Heart left ventricle (tissue), 16 donors: ENCODE measurements at regions not wholly inside any gene's neighbourhood (a gene's known extent, or its start where the extent isn't known, plus 50 kb on each side); places are given as distances from the start of the nearest gene placed in this dataset.

Source experiments
- ATAC-seq, 4 donors: fragments of 200-7000 bp; cut with Tn5 transposase; one replicate each; pipeline ENCODE4 v1.9.1; 2020 to 2022; ENCODE audit warnings: moderate library complexity in 4 of 4, mild to moderate bottlenecking in 3 of 4, moderate number of reproducible peaks in 1 of 4
- DNase-seq, 5 donors: peaks; one replicate each; pipeline ENCODE4 v3.0.0-alpha.2; 2020
- H3K27ac ChIP-seq, 12 donors: fragments of 200-600 bp; sonication (generic) in 4 of 12; one replicate each; pipeline versions ENCODE4 v1.5.0 to v1.8.0; 2016 to 2022; ENCODE audit warnings: mild to moderate bottlenecking in 2 of 12
- H3K27me3 ChIP-seq, 9 donors: fragments of 200-600 bp; sonication (generic) in 2 of 9; one replicate each; pipeline versions ENCODE4 v1.5.1 to v1.8.0; 2016 to 2022; ENCODE audit warnings: mild to moderate bottlenecking in 3 of 9
- H3K36me3 ChIP-seq, 9 donors: fragments of 200-600 bp; sonication (generic) in 2 of 9; one replicate each; pipeline versions ENCODE4 v1.5.0 to v1.8.0; 2018 to 2022; ENCODE audit warnings: mild to moderate bottlenecking in 2 of 9
- H3K4me1 ChIP-seq, 12 donors: fragments of 200-600 bp; sonication (generic) in 4 of 12; one replicate each; pipeline versions ENCODE4 v1.5.0 to v1.8.0; 2016 to 2022; ENCODE audit warnings: mild to moderate bottlenecking in 3 of 12
- H3K4me3 ChIP-seq, 12 donors: fragments of 200-600 bp; sonication (generic) in 4 of 12; one replicate each; pipeline versions ENCODE4 v1.5.0 to v1.8.0; 2017 to 2022; ENCODE audit warnings: mild to moderate bottlenecking in 9 of 12, moderate library complexity in 4 of 12
- H3K9me3 ChIP-seq, 12 donors: fragments of 200-600 bp; sonication (generic) in 4 of 12; one replicate each; pipeline versions ENCODE4 v1.5.0 to v1.8.0; 2016 to 2022; ENCODE audit warnings: mild to moderate bottlenecking in 1 of 12
- POLR2A ChIP-seq, 2 donors: fragments of 450-650 bp; IDR thresholded peaks; one replicate each; pipeline ENCODE4 v1.6.1; 2017; ENCODE audit warnings: antibody characterized with exemption in 2 of 2, mild to moderate bottlenecking in 2 of 2, moderate library complexity in 2 of 2
- WGBS, 4 donors: extraction: QIAGEN DNeasy Blood & Tissue Kit in 2 of 4; methylation state at CpG; one replicate each; pipeline versions ENCODE4 v1.1.5 to v1.1.7; 2013 to 2018; 5-methylcytosine and 5-hydroxymethylcytosine counted together
- intact Hi-C, 10 donors: fragments of 100-400 bp; cut with DNase I; formaldehyde crosslinking; loops; one replicate each; pipeline versions ENCODE4 v1.11.1 to v1.14.2; 2022
- TF ChIP-seq, protein P1 (sequence below), 12 donors: fragments of 200-600 bp; sonication (generic) in 4 of 12; IDR thresholded peaks; one replicate each; pipeline versions ENCODE4 v1.5.0 to v1.8.0; 2018 to 2022; ENCODE audit warnings: antibody characterized with exemption in 12 of 12, mild to moderate bottlenecking in 5 of 12
- donor health status: ischemic (EF 13 %, LVEDD 7.1; RV severe dilation, severe dysfunction).
- donor health status: healthy with polysubstance abuse.
- donor health status: DM: no; HTN: yes; CAD: no.
- donor health status: DM: no; HTN: no; CAD: no.
- donor health status: ischemic (EF 25% LVEDD 6.9; RV normal size, moderate dysfunction).
- donor health status: ischemic (EF 25% LVEDD 5.7; RV mildly dilated, moderate dysfunction).
- donor health status: healthy.
- donor health status: DM: yes; HTN: yes; CAD: no.
- donor health status: ischemic (EF 35%, LVEDD 5.7; RV mildly dilated, moderate dysfunction).
- donor health status: nonischemic (EF 11% LVEDD 7.7; RV severe dilation, severe dysfunction).
- donor health status: DM: yes; HTN: yes; CAD: no.
- donor health status: PGD.
- donor health status: ischemic (EF 29% LVEDD 5.4; RV normal size, mild dysfunction).
- donor health status: nonischemic (EF 23%, LVEDD 6.1; RV moderate dilation, normal function).

DNA sequence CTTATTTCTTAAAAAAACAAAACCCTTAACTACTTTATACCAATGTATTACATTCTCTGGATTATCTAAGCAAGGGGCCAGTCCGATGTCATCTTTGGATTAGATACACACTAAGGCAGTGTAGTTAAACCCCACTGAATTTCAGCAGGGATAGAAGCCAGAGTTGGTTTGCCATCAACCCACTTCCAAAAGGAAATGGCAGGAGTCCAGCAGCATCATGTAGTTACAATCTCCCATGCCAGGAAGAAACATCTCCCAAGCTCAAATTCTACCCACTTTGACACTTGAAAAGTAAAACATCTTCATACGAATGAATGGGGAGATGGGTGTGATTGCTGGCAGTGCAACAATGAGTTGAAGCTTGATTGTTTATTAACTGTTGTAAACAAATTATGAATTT, 203.5 kb upstream of the PLXNC1 start:
- no peak for TF ChIP-seq POLR2A (IDR thresholded peaks at IDR 0.05)
- TF ChIP-seq, protein P1, sequence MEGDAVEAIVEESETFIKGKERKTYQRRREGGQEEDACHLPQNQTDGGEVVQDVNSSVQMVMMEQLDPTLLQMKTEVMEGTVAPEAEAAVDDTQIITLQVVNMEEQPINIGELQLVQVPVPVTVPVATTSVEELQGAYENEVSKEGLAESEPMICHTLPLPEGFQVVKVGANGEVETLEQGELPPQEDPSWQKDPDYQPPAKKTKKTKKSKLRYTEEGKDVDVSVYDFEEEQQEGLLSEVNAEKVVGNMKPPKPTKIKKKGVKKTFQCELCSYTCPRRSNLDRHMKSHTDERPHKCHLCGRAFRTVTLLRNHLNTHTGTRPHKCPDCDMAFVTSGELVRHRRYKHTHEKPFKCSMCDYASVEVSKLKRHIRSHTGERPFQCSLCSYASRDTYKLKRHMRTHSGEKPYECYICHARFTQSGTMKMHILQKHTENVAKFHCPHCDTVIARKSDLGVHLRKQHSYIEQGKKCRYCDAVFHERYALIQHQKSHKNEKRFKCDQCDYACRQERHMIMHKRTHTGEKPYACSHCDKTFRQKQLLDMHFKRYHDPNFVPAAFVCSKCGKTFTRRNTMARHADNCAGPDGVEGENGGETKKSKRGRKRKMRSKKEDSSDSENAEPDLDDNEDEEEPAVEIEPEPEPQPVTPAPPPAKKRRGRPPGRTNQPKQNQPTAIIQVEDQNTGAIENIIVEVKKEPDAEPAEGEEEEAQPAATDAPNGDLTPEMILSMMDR (IDR thresholded peaks at IDR 0.05): no peak
- intact Hi-C loops: no loop called here
- DNase-seq: no peak
- no peak for ATAC-seq
- H3K36me3 ChIP-seq: no peaks in the 10 kb centered on the region
- no peaks in the 10 kb centered on the region for H3K4me1 ChIP-seq
- H3K9me3 ChIP-seq: peaks cover 0 to 11% (median 0%) of the 10 kb centered on the region in 12 donors
- WGBS, 4 donors: 79 to 88% (median 84%) methylated on average over 2 of the region's 2 CpGs
- no peak overlapping the region for H3K4me3 ChIP-seq
- no peak overlapping the region for H3K27ac ChIP-seq
- no peaks in the 10 kb centered on the region for H3K27me3 ChIP-seq

DNA sequence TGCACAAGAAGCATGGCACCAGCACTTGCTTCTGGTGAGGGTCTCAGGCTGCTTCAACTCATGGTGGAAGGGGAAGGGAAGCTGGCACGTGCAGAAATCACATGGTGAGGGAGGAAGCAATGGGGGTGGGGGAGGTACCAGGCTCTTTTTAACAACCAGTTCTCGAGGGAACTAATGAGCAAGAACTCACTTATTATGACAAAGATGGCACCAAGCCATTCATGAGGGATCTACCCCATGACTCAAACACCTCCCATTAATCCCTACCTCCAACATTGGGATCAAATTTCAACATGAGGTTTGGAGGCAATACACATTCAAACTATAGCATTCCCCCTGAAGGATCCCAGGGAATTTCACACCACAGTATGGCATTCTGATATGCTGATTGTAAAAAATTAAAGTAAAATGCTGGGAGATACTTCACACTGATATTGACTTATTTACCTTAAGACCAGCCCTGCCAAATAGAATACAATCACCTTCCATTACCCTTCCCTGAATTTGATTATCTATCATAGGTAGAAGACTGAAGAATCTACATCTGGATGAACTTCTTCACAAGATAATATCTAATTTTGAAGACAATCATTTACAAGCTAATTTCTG, 201.7 kb upstream of the PLXNC1 start:
- H3K4me1 ChIP-seq: no peaks in the 10 kb centered on the region
- no peak overlapping the region for H3K27ac ChIP-seq
- ATAC-seq (no peak), DNase-seq (no peak)
- H3K4me3 ChIP-seq: no peak overlapping the region
- intact Hi-C loops: no loop called here
- WGBS, 4 donors: 54 to 67% (median 61%) methylated on average over 2 of the region's 2 CpGs
- TF ChIP-seq, protein P1 (IDR thresholded peaks at IDR 0.05): no peak
- TF ChIP-seq POLR2A (IDR thresholded peaks at IDR 0.05): no peak
- H3K36me3 ChIP-seq: no peaks in the 10 kb centered on the region
- peaks cover 0 to 16% (median 0%) of the 10 kb centered on the region in 12 donors for H3K9me3 ChIP-seq
- H3K27me3 ChIP-seq: no peaks in the 10 kb centered on the region

- H3K27me3 ChIP-seq: no peaks in the 10 kb centered on the region
- no peak for ATAC-seq
- WGBS, 4 donors: 96 to 99% (median 97%) methylated on average over 3 of the region's 3 CpGs
- no peaks in the 10 kb centered on the region for H3K4me1 ChIP-seq
- no peaks in the 10 kb centered on the region for H3K36me3 ChIP-seq
- no peak for DNase-seq
- TF ChIP-seq, protein P1 (IDR thresholded peaks at IDR 0.05): no peak
- no peak for TF ChIP-seq POLR2A (IDR thresholded peaks at IDR 0.05)
- peaks cover 0 to 16% (median 0%) of the 10 kb centered on the region in 12 donors for H3K9me3 ChIP-seq
- no peak overlapping the region for H3K4me3 ChIP-seq
- intact Hi-C loops: no loop called here
- H3K27ac ChIP-seq: no peak overlapping the region
Measured at GRCh38 chr12:93947486-93947885, 200.9 kb upstream of the PLXNC1 start.

GRCh38 chr12:93950311-93950710, 198.1 kb upstream of the PLXNC1 start:
- 76 to 81% (median 79%) methylated on average over 3 of the region's 3 CpGs for WGBS, 4 donors
- intact Hi-C loops: no loop called here
- Histone ChIP-seq H3K9me3 (peaks cover 0 to 16% (median 0%) of the 10 kb centered on the region in 12 donors), H3K27me3 (no peaks in the 10 kb centered on the region), H3K4me3 (no peak overlapping the region), H3K27ac (no peak overlapping the region), H3K4me1 (peaks cover 0 to 2% (median 0%) of the 10 kb centered on the region in 12 donors), H3K36me3 (no peaks in the 10 kb centered on the region)
- no peak for TF ChIP-seq POLR2A (IDR thresholded peaks at IDR 0.05)
- TF ChIP-seq, protein P1 (IDR thresholded peaks at IDR 0.05): no peak
- ATAC-seq: no peak
- no peak for DNase-seq
